Spinal cord (tissue), 9 donors: ENCODE measurements at regions not wholly inside any gene's neighbourhood (a gene's known extent, or its start where the extent isn't known, plus 50 kb on each side); places are given as distances from the start of the nearest gene placed in this dataset.

Experiments used
- DNase-seq, 6 donors: peaks; one replicate each; pipeline versions ENCODE4 v3.0.0 to v3.0.0-alpha.2; 2013 to 2015; ENCODE audit warnings: low spot score in 6 of 6, low read depth in 4 of 6
- H3K27ac ChIP-seq: one replicate; pipeline ENCODE4 v1.5.1; 2013; ENCODE audit warnings: low read depth, low read length, control low read depth
- H3K27me3 ChIP-seq: one replicate; pipeline ENCODE4 v1.6.1; 2013; ENCODE audit warnings: low read length; ENCODE audit not compliant: control insufficient read depth, insufficient read depth
- H3K36me3 ChIP-seq: one replicate; pipeline ENCODE4 v1.6.1; 2013; ENCODE audit warnings: low read length; ENCODE audit not compliant: control insufficient read depth, insufficient read depth
- H3K4me1 ChIP-seq: one replicate; pipeline ENCODE4 v1.6.1; 2013; ENCODE audit warnings: low read length; ENCODE audit not compliant: control insufficient read depth, insufficient read depth
- H3K4me3 ChIP-seq: one replicate; pipeline ENCODE4 v1.5.1; 2013; ENCODE audit warnings: low read depth, low read length, control low read depth
- H3K9me3 ChIP-seq: one replicate; pipeline ENCODE4 v1.6.1; 2013; ENCODE audit warnings: low read length; ENCODE audit not compliant: control insufficient read depth, insufficient read depth
- whole genome bisulfite sequencing: methylation state at CpG from one replicate; pipeline ENCODE4 v1.1.5; 2013; ENCODE audit warnings: missing lambda C conversion rate; ENCODE audit not compliant: insufficient coverage; 5-methylcytosine and 5-hydroxymethylcytosine counted together
- donor health status: healthy.

DNA sequence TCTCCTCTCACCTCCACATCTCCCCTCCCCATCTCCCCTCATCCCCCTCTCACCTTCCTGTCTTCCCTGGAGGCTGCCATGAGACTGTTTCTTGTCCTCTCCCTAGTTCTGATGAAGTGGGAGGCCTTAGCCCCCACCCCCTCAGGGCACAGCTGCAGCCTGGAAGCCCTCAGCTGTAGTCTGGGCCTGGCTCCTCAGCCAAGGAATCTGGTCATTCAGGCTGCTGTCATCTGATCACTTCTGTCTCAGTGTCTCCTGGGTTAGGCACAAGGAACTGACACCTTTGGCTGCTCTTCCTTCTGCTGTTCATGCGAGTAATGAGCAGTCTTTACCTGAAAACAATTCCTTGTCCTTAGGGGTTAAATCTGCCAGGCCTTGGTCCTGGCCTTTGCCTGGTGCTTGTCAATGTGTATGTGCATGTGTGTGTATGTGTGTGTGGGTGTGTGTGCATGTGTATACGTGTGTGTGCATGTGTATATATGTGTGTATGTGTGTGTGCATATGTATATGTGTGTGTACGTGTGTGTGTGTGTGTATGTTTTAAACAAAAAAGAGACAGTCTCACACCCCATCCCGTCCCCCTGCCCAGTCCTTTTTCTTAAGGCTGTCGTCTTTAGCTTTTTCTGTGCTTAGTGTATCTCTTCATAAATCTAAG lies 153.5 kb upstream of the TMEM72 start:
- no peak for DNase-seq
- no peaks in the 10 kb centered on the region for H3K36me3 ChIP-seq
- no peak overlapping the region for H3K27ac ChIP-seq
- whole genome bisulfite sequencing = 87% methylated on average over 3 of the region's 5 CpGs
- H3K4me1 ChIP-seq = peaks cover 5% of the 10 kb centered on the region
- H3K4me3 ChIP-seq = no peak overlapping the region
- H3K9me3 ChIP-seq = no peaks in the 10 kb centered on the region
- no peaks in the 10 kb centered on the region for H3K27me3 ChIP-seq

DNA sequence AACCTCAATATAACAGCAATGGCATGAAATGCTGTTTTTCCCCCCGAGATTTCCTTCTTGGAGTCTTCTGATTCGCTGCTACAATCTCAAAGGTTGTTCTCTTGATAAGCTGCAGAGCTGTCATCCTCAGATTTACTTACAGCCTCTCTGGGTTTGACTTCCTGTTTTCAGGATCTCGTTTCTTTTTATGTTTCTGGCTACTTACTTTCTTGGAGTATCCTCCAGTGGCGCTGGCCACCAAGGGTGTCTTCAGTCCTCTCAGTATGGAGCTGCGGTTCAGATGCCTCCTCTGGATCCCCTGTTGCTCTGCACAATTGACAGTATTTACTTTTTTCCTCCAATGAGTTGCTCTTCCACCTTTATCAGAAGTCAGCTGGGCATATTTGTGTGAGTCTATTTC lies 152.0 kb upstream of the TMEM72 start:
- H3K27ac ChIP-seq = no peak overlapping the region
- H3K4me3 ChIP-seq = no peak overlapping the region
- H3K4me1 ChIP-seq = peaks cover 5% of the 10 kb centered on the region
- no peak for DNase-seq
- WGBS = 68% methylated on average over 5 of the region's 5 CpGs
- H3K27me3 ChIP-seq = no peaks in the 10 kb centered on the region
- H3K36me3 ChIP-seq = no peaks in the 10 kb centered on the region
- H3K9me3 ChIP-seq = no peaks in the 10 kb centered on the region

DNA sequence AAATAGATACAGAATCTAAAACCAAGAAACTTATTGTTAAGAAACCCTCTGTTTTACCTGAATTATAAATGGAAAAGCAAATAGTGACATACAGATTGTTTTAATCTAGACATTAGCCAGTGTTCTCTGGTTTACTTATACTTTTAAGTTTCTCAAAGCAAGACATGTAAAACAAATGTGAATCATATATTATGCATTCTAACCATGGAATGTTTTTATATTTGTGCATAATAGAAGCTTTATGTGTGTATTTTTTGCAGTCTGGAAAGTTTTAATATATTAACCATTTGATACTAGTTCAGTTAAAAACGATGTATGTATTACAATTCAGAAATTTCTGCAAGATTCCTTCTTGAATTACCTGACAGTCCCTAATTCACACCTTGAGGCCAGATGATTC lies 150.6 kb upstream of the TMEM72 start:
- no peak overlapping the region for H3K4me3 ChIP-seq

DNA sequence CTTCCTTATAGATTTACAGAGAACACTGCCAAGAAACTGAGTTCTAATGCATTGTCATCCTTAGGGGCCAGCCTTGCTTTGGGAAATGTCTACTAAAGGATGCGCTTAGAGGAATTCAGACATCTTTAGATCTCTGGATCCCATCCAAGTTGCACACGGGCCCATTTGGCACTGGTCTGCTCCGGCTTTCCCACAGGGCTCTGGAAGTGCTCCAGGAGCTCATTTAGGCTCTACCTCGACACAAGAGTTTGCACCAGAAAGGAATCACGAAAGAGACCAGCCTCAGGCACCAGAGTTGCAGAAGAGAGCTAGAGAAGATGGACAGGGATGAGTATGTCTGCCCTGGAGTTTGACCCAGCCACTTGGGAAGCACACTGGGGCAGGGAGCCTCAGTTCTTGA lies 150.1 kb upstream of the TMEM72 start:
- peak in 2 of 6 donors; percentile 62 to 65 for DNase-seq
- 27% methylated on average over 4 of the region's 5 CpGs for WGBS

More for the DNA sequence above, 150.6 kb upstream of the TMEM72 start:
- no CpG with 5 or more reads among the region's 1 CpG for WGBS
- no peaks in the 10 kb centered on the region for H3K9me3 ChIP-seq
- H3K4me1 ChIP-seq = peaks cover 5% of the 10 kb centered on the region
- no peak overlapping the region for H3K27ac ChIP-seq
- no peak for DNase-seq
- no peaks in the 10 kb centered on the region for H3K27me3 ChIP-seq
- no peaks in the 10 kb centered on the region for H3K36me3 ChIP-seq

DNA sequence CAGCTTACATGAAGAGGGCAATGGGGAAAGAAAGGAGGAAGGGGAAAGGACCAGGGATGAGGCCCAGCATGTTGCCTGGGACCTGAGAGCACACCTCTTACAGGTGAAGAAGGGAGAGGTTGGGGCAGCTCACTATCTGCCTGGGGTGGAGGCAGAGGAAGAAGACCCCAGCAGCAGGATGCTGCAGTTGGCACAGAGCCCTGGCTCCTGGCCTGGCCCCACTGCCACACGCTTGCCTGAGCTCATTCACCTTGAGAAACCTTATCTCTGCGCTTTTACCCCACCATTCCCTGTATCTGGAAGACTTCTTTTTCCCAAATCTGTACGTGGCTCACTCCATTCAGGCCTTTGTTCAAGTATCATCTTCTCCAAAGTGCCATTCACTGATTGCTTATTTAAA lies 147.8 kb upstream of the TMEM72 start:
- no peaks in the 10 kb centered on the region for H3K9me3 ChIP-seq
- H3K4me3 ChIP-seq = no peak overlapping the region
- DNase-seq = no peak
- H3K36me3 ChIP-seq = no peaks in the 10 kb centered on the region
- no peaks in the 10 kb centered on the region for H3K27me3 ChIP-seq
- no peak overlapping the region for H3K27ac ChIP-seq
- 70% methylated on average over 3 of the region's 3 CpGs for WGBS
- H3K4me1 ChIP-seq = peaks cover 7% of the 10 kb centered on the region

More for the DNA sequence above, 150.1 kb upstream of the TMEM72 start:
- peaks cover 5% of the 10 kb centered on the region for H3K4me1 ChIP-seq
- H3K27me3 ChIP-seq = no peaks in the 10 kb centered on the region
- no peaks in the 10 kb centered on the region for H3K9me3 ChIP-seq
- no peaks in the 10 kb centered on the region for H3K36me3 ChIP-seq
- H3K27ac ChIP-seq = no peak overlapping the region
- H3K4me3 ChIP-seq = no peak overlapping the region

DNA sequence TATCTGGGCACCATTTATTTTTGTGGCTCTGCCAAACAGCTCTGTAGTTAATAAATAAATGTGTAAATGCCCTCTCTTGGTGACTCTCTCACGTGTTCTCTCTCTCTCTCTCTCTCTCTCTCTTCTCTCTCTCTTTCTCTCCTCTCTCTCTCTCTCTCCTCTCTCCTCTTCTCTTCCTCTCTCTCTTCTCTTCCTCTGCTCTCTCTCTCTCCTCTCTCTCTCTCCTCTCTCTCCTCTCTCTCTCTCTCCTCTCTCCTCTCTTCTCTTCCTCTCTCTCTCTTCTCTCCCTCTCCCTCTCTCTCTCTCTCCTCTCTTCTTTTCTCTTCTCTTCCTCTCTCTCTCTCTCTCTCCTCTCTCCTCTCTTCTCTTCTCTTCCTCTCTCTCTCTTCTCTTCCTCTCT lies 145.8 kb upstream of the TMEM72 start:
- H3K9me3 ChIP-seq = no peaks in the 10 kb centered on the region
- H3K4me3 ChIP-seq = no peak overlapping the region
- DNase-seq = no peak
- H3K4me1 ChIP-seq = peaks cover 7% of the 10 kb centered on the region
- H3K27ac ChIP-seq = no peak overlapping the region
- no peaks in the 10 kb centered on the region for H3K27me3 ChIP-seq
- 71% methylated on average over 1 of the region's 1 CpG for WGBS
- no peaks in the 10 kb centered on the region for H3K36me3 ChIP-seq

DNA sequence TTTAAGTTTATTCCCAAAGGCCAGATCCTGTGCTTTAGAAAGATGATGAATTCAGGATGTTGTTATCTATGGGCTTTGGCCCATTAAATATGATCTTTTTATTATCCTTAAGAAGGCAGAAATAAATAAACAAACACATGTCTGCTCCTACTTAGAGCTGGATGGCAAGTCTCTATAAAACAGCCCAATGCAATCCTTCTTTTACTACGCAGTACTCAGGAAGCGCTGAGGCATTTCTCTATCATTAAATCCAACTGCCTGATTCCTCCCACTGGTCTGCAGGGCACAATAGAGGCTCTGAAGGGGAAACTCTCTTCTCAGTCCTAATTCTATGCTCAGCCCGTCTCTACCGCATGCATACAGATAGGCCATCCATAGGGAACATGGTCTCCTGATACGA lies 144.5 kb upstream of the TMEM72 start:
- 69% methylated on average over 4 of the region's 5 CpGs for WGBS
- Histone ChIP-seq H3K27ac (no peak overlapping the region), H3K4me1 (peaks cover 2% of the 10 kb centered on the region), H3K36me3 (no peaks in the 10 kb centered on the region), H3K9me3 (no peaks in the 10 kb centered on the region), H3K4me3 (no peak overlapping the region), H3K27me3 (no peaks in the 10 kb centered on the region)
- DNase-seq = peak in 1 of 6 donors; percentile 77

DNA sequence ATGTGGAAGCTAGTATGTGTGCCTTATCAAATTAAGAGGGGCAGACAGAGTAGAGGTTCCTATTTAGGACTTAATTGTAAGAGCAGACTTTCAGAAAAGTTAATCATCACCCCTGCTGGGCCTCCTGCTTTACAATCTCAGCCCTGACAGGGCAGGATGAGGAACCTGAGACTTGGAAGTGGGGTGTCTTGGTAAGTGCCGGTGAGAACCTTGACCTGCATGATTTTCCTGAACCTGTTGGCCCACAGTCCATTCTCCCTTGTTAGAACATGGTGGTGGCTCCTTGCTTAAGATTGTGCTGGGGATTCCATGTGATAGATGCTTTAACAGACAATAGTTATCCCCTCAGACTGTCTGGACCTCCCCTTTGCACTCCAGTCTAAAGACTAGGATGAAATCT lies 141.7 kb upstream of the TMEM72 start:
- H3K4me3 ChIP-seq = no peak overlapping the region
- peaks cover 7% of the 10 kb centered on the region for H3K4me1 ChIP-seq
- WGBS = 75% methylated on average over 1 of the region's 1 CpG
- no peaks in the 10 kb centered on the region for H3K27me3 ChIP-seq
- H3K27ac ChIP-seq = no peak overlapping the region
- no peaks in the 10 kb centered on the region for H3K9me3 ChIP-seq
- DNase-seq = no peak
- no peaks in the 10 kb centered on the region for H3K36me3 ChIP-seq

DNA sequence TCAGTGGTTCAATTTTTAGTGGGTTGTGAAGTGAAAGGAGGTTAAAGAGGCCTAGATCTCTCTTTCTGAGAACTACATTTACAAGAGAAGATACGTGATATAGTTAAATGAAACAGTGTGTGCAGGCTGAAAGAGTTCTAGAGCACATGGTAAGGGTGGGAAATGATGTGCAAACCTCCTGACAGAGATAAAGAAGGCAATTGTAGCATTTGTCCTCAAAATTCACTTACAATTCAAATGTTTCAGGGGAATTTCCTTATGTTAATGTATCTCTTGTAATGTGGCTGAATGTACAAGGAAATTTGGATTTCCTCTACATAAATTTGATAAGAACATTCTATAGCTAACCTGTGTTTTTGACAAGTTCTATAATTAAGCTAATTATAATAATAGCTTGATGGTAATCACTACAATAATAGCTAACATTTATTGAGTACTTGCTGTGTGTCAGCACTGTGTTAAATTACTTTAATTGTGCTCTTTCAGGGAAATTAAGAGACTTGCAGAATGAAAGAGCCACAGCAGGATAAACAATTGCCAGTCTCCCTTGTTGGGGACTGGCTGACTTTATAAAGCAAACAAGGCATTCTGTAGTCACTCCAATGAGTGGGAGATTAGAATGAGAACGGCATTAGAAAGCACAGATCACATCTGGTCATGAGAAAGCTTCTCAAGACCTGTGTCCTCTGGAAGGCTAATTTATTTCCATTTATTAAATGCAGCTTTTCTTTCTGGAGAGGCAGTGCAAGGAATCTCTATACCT lies 139.7 kb upstream of the TMEM72 start:
- DNase-seq = peak in 2 of 6 donors; percentile 33 to 88
- no peaks in the 10 kb centered on the region for H3K9me3 ChIP-seq
- H3K27ac ChIP-seq = no peak overlapping the region
- peaks cover 7% of the 10 kb centered on the region for H3K4me1 ChIP-seq
- WGBS = no CpG with 5 or more reads among the region's 2 CpGs
- H3K27me3 ChIP-seq = no peaks in the 10 kb centered on the region
- H3K36me3 ChIP-seq = no peaks in the 10 kb centered on the region
- H3K4me3 ChIP-seq = no peak overlapping the region

DNA sequence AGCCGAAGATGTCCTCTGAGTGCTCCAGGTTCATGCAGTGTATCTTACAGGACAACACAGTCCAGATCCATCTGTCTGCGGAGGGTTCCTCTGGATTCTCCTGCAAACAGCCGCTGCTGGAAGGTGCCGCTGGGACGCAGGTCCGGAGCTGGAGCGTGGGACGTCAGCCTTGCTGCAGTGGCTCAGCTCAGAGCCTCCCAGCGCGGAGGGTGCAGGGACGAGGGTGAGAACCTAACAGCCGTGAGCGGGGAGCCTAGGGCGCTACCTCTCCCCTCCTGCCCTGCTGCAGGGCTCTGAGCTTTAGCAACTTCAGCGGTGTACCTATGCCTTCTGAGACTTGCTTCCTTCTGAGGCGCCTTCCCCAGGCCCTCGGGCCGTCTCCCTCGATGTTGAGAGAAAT lies 137.6 kb upstream of the TMEM72 start:
- Histone ChIP-seq H3K27ac (no peak overlapping the region), H3K36me3 (no peaks in the 10 kb centered on the region), H3K4me3 (no peak overlapping the region), H3K4me1 (peaks cover 5% of the 10 kb centered on the region), H3K9me3 (no peaks in the 10 kb centered on the region), H3K27me3 (no peaks in the 10 kb centered on the region)
- 96% methylated on average over 18 of the region's 19 CpGs for WGBS
- no peak for DNase-seq
